CMK (cell line): ENCODE measurements at regions not wholly inside any gene's neighbourhood (a gene's known extent, or its start where the extent isn't known, plus 50 kb on each side); places are given as distances from the start of the nearest gene placed in this dataset.

Experiments
- DNase-seq: peaks from one replicate; pipeline ENCODE4 v3.0.0-alpha.2; 2010; ENCODE audit warnings: low read depth

DNA sequence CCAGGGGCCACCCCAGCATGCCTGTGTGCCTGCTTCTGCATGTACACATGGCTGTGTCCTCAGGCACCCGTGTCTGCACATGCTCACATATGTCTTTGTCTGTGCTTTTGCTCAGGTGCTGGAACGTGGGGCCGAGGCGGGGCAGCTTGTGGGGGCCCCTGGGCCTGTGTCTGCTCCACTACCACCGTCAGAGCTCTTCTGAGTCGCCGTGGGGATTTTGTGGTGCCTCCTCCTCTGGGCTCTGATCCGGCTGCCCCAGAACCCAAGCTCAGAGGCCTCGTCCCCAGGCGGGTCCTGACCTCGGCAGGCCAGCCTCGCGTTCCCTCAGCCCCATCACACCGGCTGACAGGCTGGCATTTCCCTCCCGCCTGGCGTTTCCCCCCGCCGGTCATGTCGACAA, 104.6 kb upstream of the ACTRT2 start:
- no peak for DNase-seq

DNA sequence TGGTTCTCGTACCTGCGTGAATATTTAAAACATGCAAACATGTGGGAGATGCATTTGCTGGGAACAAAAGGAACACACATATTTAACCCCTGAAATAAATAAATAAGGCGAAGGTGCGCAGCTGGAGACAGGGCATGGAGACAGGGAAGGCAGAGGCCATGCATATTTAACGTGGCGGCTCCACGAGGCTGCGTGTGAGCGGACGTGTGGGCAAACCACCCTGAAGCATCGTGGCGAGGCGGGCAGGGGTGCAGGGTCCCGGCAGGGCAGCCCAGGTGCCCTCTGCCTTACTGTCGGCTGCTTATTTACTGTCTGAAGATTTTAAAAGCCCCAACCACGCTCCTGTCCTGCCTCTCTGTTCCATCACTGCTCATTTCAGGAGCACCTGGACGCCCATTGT, 104.0 kb upstream of the ACTRT2 start:
- DNase-seq: no peak

DNA sequence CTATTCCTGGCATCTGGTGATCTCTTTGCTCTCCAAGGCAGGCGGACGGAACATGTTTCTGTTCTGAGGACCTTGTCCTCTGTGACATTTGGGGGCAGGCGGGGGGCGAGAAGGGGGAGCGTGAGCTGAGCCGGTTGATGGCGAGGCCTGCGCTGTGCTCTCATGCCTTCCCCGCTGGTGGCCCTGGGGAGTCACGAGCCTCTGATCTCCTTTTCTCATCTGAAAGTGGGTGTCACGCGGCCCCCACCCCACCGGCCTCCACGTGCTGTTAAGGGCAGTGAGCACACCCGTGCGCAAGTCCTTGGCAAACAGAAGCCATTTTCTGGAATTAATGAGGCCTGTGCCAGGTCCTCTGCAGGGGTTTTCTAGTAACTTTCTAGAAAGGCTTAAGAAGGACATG, 102.8 kb upstream of the ACTRT2 start:
- DNase-seq: no peak

DNA sequence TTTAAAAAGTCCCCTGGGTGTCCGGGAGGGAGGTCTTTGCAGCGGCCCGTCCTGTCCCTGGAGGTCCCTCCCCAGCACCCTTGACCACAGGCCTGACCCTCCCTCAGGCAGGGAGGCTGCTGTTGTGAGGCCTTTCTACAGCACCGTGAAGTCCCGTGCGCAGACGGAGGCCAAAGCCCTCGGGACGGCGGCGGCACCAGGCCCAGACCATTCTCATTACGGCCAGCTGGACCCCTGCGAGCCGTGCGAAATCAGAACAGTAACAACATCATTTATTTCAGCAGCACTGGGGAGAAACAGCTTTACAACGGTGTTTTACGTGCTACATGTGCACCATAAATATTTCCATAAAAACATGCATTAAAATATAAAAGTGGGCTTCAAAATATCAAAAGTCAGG, 101.4 kb upstream of the ACTRT2 start:
- no peak for DNase-seq

GRCh38 chr1:2920421-2921015, 100.7 kb upstream of the ACTRT2 start:
- DNase-seq: no peak

- DNase-seq: no peak
These were observed 99.1 kb upstream of the ACTRT2 start for GRCh38 chr1:2921970-2922686.

DNA sequence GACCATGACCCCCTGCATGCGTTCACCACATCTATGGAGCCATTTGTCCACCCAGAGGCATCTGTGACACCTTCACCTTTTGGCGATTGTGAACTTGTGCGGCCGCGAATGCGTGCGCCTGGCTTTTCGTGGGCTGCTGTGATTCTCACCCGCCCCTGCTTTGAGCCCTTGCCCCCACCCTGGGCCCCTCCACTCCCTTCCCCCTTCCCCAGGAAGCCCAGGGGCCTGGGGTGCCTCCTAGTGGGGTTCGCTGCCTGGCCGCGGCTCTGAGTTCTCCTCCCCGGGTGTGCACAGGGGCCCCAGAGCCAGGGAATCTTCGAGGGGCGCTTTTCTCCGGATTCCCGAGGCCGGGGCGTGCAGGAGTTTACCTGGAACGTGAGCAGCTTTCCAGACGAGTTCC, 97.9 kb upstream of the ACTRT2 start:
- no peak for DNase-seq

DNA sequence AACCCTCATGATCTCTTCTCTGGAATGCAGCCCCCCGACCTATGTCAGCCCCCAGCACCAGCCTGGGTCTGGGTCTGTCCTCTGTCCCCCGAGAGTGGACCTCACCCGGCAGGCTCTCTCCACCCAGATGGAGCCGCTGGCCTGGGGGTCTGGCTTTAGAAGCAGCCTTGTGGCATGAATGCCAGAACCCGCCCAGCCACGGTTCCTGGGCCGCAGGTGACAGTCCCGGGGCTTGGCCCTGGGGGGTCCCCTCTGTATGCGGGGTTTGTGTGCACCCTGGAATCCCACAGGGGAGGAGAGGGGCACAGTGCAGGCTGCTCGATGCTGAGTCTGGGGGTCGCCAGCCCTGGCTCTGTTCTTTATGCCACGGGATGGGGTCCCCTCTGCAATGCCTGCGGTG, 96.0 kb upstream of the ACTRT2 start:
- DNase-seq: no peak

DNA sequence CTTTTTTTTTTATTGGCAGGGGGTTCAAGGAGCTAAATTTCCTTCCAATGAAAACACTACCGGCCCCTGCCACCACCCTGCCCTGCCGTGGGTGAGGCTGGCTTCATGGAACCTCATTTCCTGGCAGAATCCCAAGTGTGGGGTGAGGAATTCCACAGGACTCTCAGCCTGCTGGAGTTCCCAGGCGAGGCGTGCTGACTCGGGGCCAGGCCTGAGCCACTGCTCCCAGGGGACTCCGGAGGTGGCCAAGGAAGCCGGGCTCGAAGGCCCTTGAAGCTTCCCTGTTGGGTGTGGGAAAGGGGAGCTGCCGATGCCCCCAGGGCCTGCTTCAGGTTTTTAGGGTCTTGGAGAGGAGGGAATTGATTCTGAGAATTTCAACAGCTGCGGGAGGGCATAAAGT, 95.3 kb upstream of the ACTRT2 start:
- no peak for DNase-seq

DNA sequence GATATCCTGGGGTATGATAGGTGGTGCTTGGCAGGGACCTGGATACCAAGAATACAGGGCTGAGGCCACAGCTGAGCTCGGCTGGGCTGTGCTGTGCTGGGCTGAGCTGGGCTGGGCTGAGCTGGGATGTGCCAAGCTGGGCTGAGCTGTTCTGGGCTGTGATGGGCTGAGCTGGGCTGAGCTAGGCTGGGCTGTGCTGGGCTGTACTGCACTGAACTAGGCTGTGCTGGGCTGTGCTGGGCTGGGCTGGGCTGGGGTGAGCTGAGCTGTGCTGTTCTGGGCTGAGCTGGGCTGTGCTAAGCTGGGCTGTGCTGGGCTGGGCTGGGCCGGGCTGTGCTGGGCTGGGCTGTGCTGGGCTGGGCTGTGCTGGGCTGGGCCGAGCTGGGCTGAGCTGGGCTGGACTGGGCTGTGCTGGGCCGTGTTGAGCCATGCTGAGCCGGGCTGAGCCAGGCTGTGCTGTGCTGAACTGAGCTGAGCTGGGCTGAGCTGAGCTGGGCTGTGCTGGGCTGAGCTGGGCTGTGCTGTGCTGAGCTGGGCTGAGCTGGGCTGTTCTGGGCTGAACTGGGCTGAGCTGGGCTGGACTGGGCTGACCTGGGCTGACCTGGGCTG, 94.7 kb upstream of the ACTRT2 start:
- no peak for DNase-seq

DNA sequence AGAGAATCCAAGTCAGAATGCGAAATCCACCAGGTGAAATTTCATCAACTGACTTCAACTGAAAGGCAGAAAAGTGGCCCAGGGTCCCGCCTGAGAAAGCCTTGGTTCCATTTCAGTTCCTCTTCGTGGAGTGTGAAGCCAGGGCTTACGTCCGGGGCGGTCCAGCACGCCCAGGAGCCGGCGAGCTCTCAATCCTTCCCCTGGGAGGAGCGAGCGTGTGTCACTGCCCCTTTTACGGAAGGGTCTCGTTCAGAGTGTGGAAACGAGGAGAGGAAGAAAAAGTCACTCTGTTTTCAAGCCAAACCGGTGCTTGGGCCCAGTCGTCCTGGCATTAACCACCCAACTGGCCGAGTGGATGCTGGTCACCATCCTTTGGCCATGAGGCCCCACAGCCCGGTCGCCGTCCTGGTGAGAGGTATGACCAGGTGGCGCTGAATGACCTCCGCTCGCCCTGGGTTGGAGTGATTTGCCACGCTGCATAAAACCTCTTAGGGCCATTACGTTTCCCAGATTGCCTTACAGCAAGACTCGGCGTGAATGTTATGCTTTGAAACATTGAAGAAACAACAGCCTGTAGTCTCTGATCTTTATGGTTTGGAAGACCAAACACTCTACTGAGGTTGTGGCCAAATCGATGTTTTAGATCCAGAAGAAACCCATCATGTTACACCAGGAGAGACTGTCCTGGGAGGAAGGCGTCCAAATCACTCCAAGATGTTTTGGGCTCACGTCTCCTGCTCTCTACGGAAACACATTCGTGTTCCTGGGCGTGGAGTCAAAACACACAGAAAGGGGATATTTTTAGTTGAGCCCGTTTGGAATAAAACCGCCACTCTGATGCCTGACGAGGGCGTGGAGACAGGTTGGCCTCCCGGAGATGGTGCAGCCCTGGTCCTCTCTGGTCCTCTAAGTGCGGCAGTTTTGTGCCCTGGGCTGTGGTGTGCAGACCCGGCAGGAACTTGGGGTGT, 93.6 kb upstream of the ACTRT2 start:
- DNase-seq: no peak

DNA sequence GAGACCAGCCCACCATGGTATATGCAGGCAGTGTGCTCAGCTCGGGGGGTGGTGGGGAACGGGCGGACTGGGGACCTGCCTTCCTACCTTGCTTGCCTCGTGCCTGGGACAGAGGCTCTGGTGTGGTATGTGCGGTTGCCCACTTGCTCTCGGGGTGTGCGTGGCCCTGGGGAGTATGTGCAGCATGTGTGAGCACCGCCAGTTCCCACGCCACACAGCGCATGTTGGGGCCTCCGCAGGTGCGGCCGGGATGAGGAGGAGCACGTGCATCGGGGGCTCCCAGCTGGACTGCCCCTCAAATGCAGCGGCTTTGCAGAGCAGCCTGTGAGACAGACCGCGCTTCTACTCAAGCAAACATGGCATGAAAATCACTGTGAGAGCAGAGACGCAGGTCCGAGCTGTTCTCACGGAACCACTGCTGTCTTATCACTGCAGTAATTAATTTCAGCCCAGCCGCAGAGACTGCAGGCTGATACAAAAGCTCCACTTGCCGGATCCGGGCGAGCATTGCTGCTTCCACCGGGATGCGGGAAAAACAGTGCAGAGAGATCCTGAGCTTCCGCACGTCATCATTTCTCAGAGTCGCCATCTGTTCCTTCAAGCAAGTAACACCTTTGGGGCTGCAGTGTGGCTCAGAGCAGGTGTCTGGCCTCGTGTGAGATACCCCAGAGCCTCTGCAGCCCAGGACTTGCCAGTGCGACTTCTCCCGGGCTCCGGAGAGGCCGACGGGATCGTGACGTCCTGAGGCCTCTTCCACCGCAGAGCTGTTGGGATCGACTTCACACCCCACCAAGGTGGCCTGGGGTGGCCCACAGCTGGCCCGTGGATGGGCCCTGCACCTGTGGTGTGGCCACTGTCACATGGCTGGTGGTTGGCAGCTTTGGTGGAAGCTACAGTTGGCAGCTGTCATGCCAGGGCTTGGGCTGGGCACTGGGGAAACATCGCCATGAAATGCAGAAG, 92.6 kb upstream of the ACTRT2 start:
- no peak for DNase-seq

DNA sequence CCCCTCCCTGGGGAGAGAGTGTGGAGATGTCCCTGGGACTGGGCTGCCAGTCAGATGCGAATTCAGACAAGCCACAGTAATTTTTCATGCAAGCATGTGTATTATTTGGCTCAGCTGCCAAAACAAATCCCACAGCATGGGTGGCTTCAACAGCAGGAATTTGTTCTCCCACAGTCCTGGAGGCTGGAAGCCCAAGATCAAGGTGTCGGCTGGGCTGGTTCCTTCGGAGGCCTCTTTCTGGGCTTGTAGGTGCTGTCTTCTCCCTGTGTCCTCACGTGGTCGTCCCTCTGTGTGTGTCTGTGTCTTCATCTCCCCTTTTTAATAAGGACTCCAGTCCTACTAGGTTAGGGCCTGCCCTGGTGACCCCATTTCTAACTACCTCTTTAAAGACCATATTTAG, 91.9 kb upstream of the ACTRT2 start:
- no peak for DNase-seq

GRCh38 chr1:2930016-2930815, 91.1 kb upstream of the ACTRT2 start:
- no peak for DNase-seq

DNA sequence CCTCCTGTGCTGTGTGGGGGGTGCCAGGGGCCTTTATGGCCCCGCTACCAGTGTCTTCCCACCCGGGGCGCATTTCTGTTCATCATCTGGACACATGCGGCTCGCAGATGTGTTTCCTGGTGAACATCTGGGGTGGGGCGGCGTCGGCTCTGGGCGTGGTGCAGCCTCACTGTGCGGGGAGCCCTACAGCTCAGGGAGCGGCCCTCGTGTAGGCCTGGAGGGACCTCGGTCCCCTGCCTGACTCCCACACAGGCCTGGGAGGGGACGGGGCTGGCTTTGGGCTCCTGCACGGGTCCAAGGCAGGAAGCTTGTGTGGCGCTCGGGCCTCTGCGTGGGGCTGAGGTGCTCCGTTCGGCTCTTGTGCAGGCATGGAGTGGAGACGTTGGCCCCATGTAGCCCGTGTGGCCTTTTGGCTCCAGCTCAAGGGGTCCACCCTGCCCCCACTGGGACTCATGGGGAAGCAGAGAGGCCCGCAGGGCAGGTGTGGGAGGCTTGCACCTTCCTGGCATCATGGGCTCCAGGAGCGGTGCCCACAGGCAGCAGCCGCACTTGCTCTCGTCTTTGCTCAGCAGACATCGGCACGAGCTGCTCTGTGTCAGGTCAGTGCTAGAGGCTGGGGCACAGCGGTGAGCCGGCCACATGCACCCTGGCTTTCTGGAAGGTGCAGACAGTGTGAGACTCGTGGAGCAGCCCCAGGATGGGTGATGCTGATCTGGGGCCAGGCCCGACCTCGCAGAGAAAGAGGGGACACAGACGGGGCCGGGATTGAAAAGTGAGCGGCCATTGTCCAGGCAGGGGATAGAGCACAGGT, 90.1 kb upstream of the ACTRT2 start:
- no peak for DNase-seq

DNA sequence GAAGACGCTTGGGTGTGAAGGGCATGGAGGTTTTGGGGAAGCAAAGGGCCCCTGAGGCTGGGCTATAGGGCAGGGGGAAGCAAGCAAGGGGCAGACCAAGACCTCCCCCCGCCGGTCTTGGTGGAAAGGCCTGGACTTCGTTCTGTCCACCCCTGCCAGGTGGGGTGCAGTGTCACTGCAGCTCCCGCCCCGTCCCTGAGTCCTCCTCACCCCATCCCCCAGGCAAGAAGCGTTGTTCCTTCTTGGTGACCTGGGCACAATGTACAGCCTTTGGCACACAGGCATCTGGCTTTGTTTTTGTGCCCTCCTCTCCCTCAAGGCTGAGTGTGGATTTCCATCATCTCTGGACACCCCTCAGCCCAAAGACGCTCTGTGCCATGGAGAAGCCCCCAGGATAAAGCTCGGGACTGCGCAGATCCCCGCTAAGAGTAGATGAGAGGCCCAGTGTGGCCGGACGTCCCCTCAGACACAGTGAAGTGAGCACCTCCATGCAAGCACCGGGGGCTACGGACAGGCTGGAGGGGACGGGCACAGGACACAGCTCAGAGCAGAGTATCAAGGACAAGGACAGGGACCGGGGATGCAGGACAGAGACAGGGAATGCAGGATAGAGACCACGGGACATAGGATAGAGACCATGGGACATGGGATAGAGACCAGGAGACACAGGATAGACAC, 89.4 kb upstream of the ACTRT2 start:
- DNase-seq: no peak

- DNase-seq: no peak
These were observed 88.5 kb upstream of the ACTRT2 start for GRCh38 chr1:2932671-2933350.

DNA sequence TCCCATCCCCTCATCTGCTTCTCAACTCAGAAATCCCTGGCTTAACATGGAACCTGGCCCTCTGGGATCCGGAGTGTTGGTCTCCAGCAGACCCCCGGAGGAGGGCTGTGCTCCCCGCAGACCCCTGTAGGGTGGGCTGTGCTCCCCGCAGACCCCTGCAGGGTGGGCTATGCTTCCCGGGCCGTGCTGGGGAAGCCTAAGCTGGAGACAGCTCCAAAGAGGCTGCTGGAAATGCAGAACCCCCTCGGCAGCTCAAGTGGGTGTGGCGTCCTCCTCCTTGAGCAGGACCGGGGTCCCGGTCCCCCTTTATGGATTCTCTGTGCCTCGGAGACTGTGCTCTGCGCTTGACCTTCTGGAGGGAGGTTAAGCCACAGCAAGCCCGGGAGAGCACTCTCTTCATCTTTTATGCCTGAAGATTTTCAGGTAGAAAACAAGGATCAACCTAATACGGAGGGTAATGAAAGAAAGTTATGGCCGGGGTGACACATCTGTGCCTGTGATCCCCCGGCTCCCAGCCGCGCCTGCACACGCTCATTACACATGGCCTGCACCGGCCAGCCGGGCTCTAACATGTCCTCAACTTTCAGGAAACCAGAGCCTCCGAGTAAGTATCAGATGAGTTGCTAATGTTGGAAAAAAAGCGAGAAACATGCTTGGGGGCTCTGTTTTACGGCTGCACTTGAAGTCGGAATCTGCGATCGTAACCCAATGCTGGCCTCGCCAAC, 87.7 kb upstream of the ACTRT2 start:
- DNase-seq: no peak
